Activated CD4-positive, alpha-beta T cell treated with anti-CD3 and anti-CD28 coated beads, Interleukin-10, Interleukin-2, amounts not matched to agents 100 ng/mL and 50 ng/mL, durations not matched to agents 16 hours and 8 hours (primary cell): ENCODE measurements at regions not wholly inside any gene's neighbourhood (a gene's known extent, or its start where the extent isn't known, plus 50 kb on each side); places are given as distances from the start of the nearest gene placed in this dataset.

Experiments used
- DNase-seq: peaks from one replicate; pipeline ENCODE4 v3.0.0-alpha.2; 2020

DNA sequence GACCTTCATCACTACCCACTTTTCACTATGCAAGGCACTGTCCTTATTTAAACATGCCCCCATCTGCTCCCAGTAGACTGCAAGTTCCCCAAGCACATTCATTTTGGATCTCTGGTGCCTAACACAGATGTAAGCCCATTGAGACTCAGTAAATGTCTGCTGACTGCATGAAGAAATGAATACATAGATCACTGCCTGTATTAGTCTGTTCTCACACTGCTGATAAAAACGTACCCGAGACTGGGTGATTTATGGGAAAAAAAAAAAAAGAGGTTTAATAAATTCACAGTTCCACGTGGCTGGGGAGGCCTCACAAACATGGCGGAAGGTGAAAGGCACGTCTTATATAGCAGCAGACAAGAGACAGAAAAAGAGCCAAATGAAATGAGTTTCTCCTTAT lies 204.9 kb downstream of the ATG4C start:
- DNase-seq = no peak

DNA sequence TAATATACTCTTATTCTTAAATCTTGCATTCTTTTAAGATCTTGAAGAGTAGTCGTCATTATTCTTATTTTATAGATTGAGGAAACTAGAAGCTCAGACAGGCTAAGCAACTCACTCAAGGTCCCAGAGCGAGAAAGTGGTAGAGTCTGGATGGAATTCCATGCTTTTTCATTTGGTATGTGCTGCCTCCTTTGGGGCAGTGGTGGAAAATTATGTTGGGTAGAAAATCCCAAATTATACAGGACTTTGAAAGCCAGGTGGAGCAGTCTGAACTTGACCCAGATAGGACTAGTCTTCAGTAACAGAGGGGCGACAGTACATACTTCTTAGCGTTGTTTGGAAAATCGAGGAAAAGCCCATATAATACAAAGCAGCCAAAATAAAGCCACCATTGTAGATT lies 205.6 kb downstream of the ATG4C start:
- no peak for DNase-seq

DNA sequence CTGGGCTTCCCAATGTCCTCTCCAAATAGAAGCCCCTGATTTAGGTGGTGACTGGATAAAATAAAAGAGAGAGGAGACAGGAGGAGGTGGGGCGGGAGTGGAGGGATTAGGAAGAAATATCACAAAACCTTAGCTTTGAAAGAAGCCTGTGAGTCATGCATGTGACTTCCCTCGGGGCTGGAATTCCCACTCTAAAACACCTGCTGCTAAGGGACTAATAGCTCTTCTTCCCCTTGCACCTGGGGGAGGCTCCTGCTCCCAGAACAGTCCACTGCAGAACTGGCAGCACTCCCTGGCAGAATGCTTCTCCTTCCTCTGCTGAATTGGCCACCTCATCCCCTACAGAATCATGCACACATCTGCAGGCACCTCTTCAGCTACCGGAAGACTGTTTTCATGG lies 207.2 kb downstream of the ATG4C start:
- DNase-seq = no peak

DNA sequence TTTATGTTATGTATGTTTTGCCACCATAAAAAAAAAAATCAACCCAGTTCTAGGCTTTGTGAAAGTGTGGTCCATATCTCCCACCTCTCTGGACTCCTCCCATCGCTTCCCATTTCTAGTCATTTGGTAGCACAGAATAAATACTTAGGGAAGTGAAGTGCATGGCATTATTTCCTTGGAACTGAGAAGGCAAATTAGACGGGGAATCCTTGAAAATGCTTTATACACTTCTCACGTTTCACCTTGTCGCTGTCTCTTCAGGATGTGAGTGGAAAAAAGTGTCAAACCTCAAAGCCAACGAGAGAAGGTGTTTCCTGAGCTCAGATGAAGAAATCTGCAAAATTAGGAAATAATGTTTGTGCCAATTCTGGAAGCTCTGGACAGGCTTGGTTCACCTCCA lies 209.9 kb downstream of the ATG4C start:
- no peak for DNase-seq

DNA sequence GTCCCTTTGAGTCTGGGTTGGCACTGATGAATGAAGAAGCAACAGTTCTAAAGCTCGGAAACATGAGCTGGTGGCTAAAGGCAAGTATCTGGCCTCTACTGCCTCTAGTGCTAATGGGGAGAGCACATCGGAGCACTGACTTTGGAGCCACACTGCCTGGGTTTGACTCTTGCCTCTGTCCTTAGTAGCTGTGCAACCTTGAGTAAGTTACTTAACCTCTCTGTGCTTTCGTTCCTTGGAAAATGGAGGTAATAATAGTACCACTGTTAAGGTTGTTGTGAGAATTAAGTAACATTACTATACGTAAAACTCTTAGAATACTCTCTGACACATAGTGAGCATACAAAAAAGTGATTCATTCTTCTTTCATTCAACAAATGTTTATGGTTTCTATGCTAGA lies 211.2 kb downstream of the ATG4C start:
- DNase-seq = no peak

DNA sequence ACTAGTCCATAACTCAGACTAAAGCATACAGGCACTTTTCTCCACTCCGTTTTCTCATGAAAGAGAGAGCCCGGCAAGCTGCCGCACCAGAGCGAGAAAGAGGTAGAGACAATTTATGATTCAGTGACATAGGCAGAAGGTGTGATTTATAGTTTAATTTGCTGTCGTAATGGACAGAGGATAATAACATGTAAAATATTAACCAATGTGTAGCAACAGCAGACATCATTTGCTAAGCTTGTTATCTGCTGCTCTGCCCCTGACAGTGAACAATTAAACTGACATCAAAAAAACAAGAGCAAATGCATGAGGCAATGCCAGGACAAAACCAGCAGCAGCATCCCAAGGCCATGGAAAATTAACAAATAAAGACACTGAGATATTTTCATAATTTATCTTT lies 214.0 kb downstream of the ATG4C start:
- DNase-seq = no peak

DNA sequence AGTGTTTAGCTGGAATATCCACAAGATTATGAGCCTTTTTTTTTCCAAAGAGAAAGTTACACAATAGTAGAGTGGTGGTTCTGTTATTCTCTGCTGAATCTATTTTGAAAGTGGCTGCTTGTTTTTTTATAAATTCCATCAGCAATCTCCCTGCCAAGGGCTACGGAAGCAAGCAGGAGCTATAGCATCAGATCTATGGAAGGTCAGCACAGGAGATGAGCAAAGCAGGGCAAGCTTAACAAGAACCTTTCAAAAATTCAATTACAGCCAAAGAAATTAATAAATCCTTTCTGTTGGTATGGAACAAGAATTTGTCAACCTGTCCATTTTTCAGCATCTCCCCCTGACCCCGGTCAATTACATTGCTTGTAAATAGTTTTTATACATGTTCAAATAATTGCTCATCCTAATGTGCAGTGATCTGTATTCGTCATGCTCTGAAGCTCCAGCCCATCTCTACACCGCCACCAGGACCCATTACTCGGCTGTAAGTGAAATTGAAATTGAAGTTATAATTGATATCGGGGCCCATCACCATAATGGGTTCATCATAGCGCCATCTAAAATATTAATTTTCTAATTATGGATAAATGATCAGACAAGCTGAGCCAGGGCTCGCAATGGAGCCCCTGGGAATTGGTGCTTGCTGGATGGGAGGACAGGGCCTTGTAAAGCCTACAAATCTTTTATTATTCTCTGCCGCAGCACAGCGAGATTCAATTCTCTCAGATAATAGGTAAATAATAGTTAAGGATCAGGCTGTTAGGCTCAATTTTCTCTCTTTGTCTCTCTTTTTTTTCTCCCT lies 215.1 kb downstream of the ATG4C start:
- DNase-seq = no peak

DNA sequence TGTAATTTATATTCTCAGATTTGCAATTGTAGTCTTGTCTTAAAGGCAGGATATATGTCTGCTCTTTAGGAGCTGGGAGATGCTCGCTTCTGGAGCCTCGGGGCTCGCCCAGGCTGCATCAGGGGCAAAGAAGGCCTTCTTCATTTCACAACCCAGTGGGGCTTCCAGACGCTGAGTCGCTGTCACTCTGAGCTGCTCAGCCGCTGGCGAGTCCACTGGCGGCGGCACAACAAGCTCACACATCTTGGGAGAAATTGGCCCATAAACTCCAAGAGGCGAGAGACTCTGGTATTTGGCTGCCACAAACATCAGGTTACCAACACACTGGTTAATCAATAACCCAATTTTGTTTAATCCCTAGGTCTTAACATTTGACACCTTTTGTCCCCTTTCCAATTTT lies 216.6 kb downstream of the ATG4C start:
- DNase-seq = no peak

DNA sequence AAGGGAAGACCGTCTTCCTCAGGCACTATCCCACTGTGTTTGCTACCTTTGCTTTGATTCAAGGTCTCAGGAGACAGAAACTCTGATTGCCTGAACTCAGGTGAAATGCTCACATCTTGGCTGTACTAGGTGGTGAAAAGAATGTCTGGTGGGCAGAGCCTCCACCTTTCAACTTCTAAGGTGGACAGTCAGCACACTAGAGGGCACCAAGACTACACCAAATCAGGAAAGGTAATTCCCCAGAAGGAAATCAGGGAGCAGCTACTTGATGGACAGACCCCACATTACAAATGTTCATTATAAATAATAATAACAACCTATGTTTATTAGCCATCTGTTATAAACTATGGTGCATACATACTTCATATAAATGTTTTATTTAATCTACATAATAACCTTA lies 220.9 kb downstream of the ATG4C start:
- no peak for DNase-seq

DNA sequence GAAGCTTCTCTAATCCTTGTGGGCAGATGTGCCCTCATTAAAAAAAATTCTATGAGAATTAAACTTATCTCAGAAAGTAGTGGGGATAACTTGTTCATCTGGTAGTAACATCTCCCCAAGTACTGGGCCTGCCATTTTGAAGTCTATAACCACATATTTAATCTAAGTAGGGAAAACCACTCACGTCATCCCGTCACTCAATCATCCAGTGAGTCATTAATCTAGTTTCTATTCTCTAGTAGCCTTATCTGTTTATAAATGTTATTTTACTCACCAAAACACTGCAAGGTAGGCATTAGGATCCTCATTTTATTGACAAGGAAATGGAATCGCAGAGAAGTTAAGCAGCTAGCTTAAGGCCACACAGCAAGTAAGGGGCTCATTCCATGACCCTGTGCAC lies 221.9 kb downstream of the ATG4C start:
- peak; percentile 9 for DNase-seq

DNA sequence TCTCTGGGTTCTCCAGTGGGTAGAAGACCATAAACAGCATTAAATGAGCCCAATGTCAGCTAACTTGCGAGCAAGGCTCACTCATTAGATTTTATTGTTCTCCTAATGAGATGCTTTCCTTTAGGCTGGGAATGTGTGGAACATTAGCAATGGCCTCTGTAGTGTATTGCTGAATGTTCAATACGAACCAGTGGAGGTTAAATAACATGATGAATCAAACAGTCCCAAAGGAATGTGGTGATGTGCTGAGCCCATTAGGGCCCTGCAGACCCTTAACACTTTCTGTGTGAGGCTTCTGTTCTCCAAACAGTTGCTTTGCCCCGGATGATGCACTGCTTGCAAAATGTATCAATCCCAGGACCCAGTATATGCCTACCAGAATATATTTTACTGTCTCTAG lies 225.5 kb downstream of the ATG4C start:
- no peak for DNase-seq

DNA sequence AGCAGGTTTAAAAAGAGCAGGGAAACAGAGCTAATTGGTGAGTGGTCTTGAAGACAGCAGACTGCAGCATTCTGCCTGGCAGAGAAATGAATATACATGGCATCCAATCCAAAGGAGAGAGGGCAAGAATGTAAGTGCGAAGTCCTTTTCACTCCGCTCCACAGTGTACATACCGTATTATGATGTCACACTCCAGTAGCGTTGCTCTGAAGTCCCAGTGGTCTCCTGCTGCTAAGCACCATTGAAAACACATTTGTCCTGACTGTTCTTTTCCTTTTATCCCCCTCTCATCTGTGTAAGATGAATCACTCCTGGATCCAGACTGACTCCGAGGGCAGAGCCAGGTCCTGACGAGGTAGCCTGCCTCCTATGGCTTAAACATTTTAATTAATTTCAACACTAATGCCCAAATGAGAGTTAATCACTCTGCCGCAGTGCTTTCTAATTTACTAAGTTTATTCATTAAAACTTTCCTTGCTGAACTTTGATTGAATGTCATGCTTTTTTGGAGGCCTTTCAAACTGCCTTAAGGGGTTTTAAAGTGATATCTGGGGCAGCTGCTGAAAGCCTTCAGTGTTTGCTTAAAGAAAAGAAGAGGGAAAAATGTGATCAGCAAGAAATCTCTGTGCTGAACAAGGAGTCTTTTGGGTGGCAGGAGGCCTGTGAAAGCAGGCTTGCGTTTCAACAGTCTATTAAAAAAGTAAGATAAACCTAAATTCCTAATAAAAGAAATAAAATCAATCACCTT lies 227.2 kb downstream of the ATG4C start:
- DNase-seq = no peak

DNA sequence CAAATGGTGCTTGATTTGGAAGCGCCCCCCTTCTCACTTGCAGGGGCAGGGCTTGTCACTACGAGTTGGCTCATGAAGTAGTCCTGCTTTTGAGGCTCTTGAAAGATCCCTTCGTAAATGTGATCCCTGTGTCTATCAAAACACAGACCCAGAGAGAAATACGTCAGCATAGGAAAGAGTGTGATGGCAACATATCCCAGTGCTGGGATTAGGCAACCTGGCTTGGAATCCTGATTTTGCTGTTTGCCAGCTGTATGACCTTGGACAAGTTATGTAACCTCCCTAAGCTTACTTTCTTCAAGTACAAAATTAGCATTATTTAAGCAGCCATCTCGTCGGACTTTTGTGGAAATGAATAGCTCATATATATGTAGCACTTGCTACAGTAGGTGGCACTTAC lies 228.4 kb downstream of the ATG4C start:
- no peak for DNase-seq

DNA sequence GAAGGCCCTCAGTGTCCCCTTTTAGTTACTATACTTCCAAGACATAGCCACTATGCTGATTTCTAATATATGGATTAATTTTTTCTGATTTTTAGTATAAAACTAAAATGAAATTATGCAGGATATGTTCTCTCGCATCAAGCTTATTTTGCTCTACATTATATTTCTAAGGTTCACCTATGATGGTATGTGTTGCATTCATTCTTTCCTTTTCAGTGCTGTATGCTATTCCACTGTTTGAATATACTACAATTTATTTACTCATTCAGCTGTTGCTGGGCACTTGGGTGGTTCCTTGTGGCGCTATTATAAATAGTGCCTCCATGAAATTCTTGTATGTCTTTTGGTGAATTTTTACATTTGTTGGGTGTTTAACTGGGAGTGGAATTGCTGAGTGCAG lies 230.3 kb downstream of the ATG4C start:
- no peak for DNase-seq

DNA sequence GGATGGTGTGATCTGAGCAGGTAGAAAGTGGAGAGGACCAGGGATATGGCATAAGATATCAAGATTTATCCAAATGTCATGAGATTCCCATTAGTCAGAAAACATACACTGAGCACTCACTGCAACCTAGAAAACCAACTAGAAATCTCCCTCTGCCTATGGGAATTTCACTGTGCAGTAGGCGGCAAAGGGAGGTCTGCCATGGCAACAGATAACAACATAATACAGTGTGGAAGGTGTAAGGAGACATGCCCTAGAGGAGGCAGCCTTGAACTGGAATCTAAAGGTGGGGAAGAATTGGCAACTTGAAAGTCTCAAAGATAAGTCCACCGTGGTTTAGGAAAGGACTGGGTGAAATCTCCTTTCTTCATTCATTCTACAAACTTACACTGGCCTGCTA lies 238.4 kb downstream of the ATG4C start:
- no peak for DNase-seq

DNA sequence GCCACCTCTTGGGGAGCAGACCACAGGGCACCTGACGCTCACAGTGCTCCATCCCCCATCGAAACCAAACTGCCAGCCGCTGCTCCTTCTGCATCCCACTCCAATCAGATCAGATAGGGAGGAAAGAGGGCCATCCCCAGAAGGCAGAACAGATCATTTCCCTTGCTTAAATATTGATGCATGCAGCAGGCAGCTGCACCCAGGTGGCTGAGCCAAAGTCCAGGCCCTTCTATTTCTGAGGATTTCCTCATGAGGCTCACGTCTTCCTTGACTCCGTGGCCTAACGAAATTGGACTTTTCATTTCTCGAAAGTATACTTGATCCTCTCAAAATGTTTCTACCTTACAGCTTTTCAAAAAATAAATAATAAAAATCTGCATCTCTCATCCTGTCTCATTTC lies 239.2 kb downstream of the ATG4C start:
- DNase-seq = no peak

DNA sequence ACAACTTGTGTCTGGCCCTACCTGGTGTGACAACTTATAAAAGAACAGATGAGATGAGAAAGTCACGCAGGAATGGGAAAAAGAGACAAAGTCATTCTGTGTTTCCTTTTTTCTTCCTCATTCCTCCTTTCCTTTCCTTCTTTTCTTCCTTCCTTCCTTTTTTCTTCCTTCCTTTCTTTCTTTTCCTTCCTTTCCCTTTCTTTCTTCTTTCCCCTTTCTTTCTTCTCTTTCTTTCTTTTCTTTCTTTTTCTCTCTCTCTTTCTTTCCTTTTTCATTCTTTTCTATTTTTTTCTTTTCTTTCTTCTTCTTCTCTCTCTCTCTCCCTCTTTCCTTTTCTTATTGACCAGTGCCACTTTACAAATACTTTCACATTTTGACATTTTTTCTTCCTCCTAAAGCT lies 239.7 kb downstream of the ATG4C start:
- DNase-seq = no peak

DNA sequence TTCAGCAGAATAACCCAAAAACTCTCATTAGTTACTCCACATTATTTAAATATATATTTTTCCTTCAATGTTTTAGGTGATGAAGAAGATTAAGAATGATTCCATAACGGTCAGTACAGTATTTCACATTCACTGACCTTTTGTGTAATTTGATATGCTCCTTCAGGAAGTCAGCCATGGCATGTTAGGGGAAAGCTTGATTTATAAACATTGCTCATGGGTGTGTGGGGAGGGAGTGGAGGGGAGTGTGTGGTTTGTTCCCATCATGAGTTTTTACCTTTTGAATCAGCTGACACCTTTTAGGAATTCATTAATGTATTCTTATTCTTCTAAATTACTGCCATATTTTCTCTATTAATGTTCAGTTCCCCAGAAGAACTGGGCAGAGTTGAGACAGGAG lies 240.2 kb downstream of the ATG4C start:
- DNase-seq = no peak

DNA sequence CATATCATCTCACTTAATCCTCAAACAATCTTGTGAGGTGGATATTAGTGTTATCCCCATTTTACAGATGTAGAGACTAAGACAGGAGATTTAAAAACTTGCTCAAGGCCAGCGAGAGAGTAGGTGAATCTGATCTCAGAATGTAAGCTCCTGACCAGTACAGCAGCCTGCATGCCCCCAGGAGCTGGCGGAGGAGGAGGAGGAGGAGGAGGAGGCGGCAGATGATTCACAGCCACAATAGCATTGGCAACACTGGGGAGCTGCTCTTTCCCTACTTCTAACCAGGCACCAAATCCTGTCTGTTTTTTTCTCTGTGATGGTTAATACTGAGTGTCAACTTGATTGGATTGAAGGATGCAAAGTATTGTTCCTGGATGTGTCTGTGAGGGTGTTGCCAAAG lies 243.2 kb downstream of the ATG4C start:
- DNase-seq = no peak

DNA sequence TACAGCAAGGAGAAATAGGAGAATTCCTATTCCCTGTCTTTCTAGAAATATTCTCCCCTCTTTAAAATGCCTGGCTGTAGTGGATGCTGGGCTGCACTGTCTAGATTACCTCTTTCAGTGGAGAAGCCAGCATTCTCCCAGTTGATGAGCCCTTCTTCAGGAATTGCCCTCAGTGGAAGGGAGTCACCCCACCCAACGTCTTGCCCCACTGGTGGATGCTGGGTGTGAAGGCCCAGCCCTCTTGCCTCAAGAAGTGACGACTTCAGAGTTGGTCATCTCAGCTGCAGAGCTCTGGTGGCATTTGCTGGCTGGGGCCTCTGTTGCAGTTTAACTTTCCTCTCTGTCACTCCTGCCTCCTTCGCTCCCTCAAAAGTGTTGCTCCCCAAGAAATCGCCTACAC lies 248.2 kb downstream of the ATG4C start:
- DNase-seq = no peak

DNA sequence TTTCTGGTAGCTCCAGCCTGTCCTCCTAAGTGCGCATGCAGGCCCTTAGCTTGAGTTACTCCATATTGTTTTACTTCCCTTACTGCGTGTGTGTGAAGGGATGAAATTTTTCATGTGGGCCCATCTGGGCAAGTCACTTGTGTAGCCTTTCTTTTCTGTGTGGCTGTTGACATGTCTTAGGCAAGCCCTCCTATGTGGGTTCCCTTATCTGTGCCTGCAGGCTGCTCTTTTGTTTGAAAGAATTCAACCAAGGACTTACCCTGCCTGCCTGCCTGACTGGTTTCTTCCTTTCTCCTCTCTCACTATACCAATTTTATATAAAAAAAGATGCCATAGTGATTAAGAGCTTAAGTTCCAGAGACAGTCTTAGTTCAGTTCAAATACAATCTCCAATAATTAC lies 249.3 kb downstream of the ATG4C start:
- no peak for DNase-seq

DNA sequence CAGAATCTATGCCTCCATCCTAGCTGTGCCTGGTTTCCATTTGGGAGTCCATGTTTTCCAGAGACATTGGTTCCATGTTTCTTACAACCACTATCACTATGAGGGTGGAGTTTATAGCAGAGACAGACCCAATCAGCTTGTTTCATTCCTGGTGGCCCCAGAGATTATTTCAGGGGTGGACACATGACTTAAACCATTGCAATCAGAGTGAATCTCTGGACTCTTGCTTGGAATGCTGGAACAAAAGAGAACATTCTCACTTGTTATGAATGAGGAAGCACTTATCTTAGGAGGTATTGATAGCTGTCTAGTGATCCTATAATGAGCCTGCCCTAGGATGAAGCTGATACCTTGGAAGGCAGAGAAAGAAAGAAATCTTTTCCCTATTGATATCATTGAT lies 250.3 kb downstream of the ATG4C start:
- no peak for DNase-seq

DNA sequence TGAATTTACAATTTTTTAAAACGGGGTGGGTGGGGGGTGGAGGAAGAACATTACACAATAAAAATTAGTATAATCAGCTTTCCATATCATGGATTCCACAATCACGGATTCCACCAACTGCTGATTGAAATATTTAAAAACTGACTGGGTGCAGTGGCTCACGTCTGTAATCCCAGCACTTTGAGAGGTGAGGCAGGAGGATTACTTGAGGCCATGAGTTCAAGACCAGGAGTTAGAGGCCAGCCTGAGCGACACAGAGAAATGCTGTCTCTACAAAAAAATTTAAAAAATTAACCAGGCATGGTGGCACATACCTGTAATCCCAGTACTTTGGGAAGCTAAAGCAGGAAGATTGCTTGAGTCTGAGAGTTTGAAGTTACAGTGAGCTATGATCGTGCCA lies 254.7 kb downstream of the ATG4C start:
- DNase-seq = no peak

DNA sequence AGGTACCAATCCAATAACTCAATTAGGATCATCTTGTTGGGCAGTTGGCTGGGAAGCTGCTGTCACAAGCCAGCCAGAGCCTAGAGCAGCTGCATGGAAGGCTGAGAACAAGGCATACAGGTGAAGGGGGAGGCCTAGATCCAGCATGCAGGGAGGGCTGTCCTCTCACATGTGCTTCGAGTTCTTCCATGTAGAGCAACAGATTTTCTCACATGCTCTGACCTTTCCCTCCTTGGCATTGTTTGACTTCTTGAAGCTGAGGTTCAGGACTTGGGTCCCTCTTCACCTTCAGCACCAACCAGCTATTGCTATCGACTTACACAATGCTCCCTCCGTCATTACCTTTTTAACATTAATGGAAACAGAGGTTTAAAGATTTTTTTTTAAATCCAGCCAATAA lies 257.7 kb downstream of the ATG4C start:
- DNase-seq = no peak

DNA sequence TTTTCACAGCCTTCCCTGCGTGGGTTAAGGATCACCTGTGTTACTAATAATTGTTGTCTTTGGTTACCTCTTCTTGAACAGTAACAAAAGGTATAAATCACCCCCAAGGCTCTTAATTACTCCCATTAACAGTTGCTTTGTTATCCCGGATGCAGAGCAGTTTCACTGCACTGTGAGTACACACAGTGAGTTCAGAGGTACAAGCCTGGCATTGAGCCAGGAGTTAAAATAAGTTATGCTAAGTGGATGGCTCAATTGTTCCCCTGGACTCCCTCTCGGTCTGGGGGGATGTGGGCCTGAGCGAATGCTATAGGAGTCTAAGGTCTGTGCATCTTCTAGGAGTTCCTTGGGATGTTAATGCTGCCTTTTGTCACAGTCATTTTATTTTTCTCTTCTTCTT lies 258.3 kb downstream of the ATG4C start:
- DNase-seq = no peak
